H9 (cell line): ENCODE measurements at regions not wholly inside any gene's neighbourhood (a gene's known extent, or its start where the extent isn't known, plus 50 kb on each side); places are given as distances from the start of the nearest gene placed in this dataset.

ENCODE experiments used
- DNase-seq: peaks from one replicate; pipeline ENCODE4 v3.0.0-alpha.2; 2017
- H2AFZ ChIP-seq: one replicate; pipeline ENCODE4 v1.6.1; 2013; ENCODE audit warnings: mild to moderate bottlenecking, low read length, control low read depth, moderate library complexity
- H2AK5ac ChIP-seq: 2 replicates; pipeline ENCODE4 v1.6.1; 2013; ENCODE audit warnings: low read length, control low read depth, mixed read lengths; ENCODE audit not compliant: insufficient read length
- H2BK120ac ChIP-seq: one replicate; pipeline ENCODE4 v1.6.1; 2013; ENCODE audit warnings: low read depth, mild to moderate bottlenecking, low read length, control low read depth, inconsistent platforms; ENCODE audit not compliant: poor library complexity, severe bottlenecking
- H2BK12ac ChIP-seq: 2 replicates; pipeline ENCODE4 v1.6.1; 2013; ENCODE audit warnings: low read length, control low read depth, mixed read lengths, low read depth; ENCODE audit not compliant: insufficient read length
- H2BK15ac ChIP-seq: 2 replicates; pipeline ENCODE4 v1.6.1; 2013; ENCODE audit warnings: low read depth, low read length, control low read depth
- H2BK20ac ChIP-seq: one replicate; pipeline ENCODE4 v1.6.1; 2013; ENCODE audit warnings: low read depth, mild to moderate bottlenecking, low read length, control low read depth, inconsistent platforms; ENCODE audit not compliant: poor library complexity, severe bottlenecking
- H2BK5ac ChIP-seq: 2 replicates; pipeline ENCODE4 v1.6.1; 2013; ENCODE audit warnings: low read length, control low read depth, mixed read lengths; ENCODE audit not compliant: insufficient read length
- H3K14ac ChIP-seq: 2 replicates; pipeline ENCODE4 v1.6.1; 2013; ENCODE audit warnings: low read length, control low read depth; ENCODE audit not compliant: insufficient read depth
- H3K18ac ChIP-seq: 2 replicates; pipeline ENCODE4 v1.6.1; 2013; ENCODE audit warnings: low read depth, mild to moderate bottlenecking, mixed read lengths, low read length, control low read depth; ENCODE audit not compliant: insufficient read length
- H3K23ac ChIP-seq: 2 replicates; pipeline ENCODE4 v1.6.1; 2013; ENCODE audit warnings: low read length, control low read depth, mixed read lengths, low read depth; ENCODE audit not compliant: insufficient read length
- H3K23me2 ChIP-seq: 2 replicates; pipeline ENCODE4 v1.6.1; 2013; ENCODE audit warnings: low read depth, mild to moderate bottlenecking, mixed read lengths, low read length, control low read depth; ENCODE audit not compliant: insufficient read length, poor library complexity, severe bottlenecking
- H3K27ac ChIP-seq: 2 replicates; pipeline ENCODE4 v1.5.1; 2013; ENCODE audit warnings: low read length, control low read depth, mixed read lengths, low read depth; ENCODE audit not compliant: insufficient read length
- H3K27me3 ChIP-seq: 2 replicates; pipeline ENCODE4 v1.6.1; 2013; ENCODE audit warnings: low read length, control low read depth, inconsistent platforms; ENCODE audit not compliant: insufficient read depth
- H3K4ac ChIP-seq: 2 replicates; pipeline ENCODE4 v1.6.1; 2013; ENCODE audit warnings: low read depth, mild to moderate bottlenecking, control low read depth, inconsistent platforms, low read length, moderate library complexity
- H3K4me1 ChIP-seq: 2 replicates; pipeline ENCODE4 v1.6.1; 2013; ENCODE audit warnings: low read length, control low read depth, inconsistent platforms; ENCODE audit not compliant: insufficient read depth
- H3K4me2 ChIP-seq: 2 replicates; pipeline ENCODE4 v1.6.1; 2013; ENCODE audit warnings: low read length, control low read depth, mixed read lengths; ENCODE audit not compliant: insufficient read length, insufficient read depth
- H3K56ac ChIP-seq: 2 replicates; pipeline ENCODE4 v1.6.1; 2013; ENCODE audit warnings: low read depth, mild to moderate bottlenecking, mixed read lengths, low read length, control low read depth; ENCODE audit not compliant: insufficient read length
- H3K79me1 ChIP-seq: 2 replicates; pipeline ENCODE4 v1.6.1; 2013; ENCODE audit warnings: low read depth, mild to moderate bottlenecking, moderate library complexity, low read length, control low read depth, inconsistent platforms; ENCODE audit not compliant: insufficient read depth, poor library complexity, severe bottlenecking
- H3K79me2 ChIP-seq: 2 replicates; pipeline ENCODE4 v1.6.1; 2013; ENCODE audit warnings: low read length, control low read depth, inconsistent platforms; ENCODE audit not compliant: insufficient read depth
- H3K9ac ChIP-seq: 2 replicates; pipeline ENCODE4 v1.6.1; 2013; ENCODE audit warnings: low read length, control low read depth, mixed read lengths; ENCODE audit not compliant: insufficient read length; ENCODE audit errors: extremely low read depth
- H3K9me3 ChIP-seq: one replicate; pipeline ENCODE4 v1.6.1; 2013; ENCODE audit warnings: low read depth, low read length, inconsistent platforms; ENCODE audit not compliant: control insufficient read depth
- H3T11ph ChIP-seq: one replicate; pipeline ENCODE4 v1.6.1; 2013; ENCODE audit warnings: mild to moderate bottlenecking, low read length, control low read depth, inconsistent platforms
- H4K20me1 ChIP-seq: one replicate; pipeline ENCODE4 v1.6.1; 2013; ENCODE audit not compliant: control insufficient read depth, insufficient read length, insufficient read depth
- H4K5ac ChIP-seq: 2 replicates; pipeline ENCODE4 v1.6.1; 2013; ENCODE audit warnings: low read depth, mild to moderate bottlenecking, mixed read lengths, low read length, control low read depth; ENCODE audit not compliant: insufficient read length
- H4K8ac ChIP-seq: replicated peaks from 2 replicates; pipeline ENCODE4 v1.6.1; 2013; ENCODE audit warnings: low read length, control low read depth, mixed read lengths, low read depth; ENCODE audit not compliant: insufficient read length
- H4K91ac ChIP-seq: 2 replicates; pipeline ENCODE4 v1.6.1; 2013; ENCODE audit warnings: low read depth, mild to moderate bottlenecking, moderate library complexity, mixed read lengths, low read length, control low read depth; ENCODE audit not compliant: insufficient read length
- H3K27ac Mint-ChIP-seq, 3 experiments: 2 replicates in 2 of 3; 3 replicates in 1 of 3; pipeline ENCODE4 v1.8.0; 2020 to 2021; ENCODE audit warnings: mixed read lengths in 3 of 3, mild to moderate bottlenecking in 1 of 3, moderate library complexity in 1 of 3
- H3K27me3 Mint-ChIP-seq: 2 replicates; pipeline ENCODE4 v1.8.0; 2021; ENCODE audit warnings: low read depth, mild to moderate bottlenecking, moderate library complexity, mixed read lengths
- H3K36me3 Mint-ChIP-seq, 3 experiments: 2 replicates in 2 of 3; 3 replicates in 1 of 3; pipeline ENCODE4 v1.8.0; 2020 to 2021; ENCODE audit warnings: low read depth in 3 of 3, mixed read lengths in 3 of 3; ENCODE audit not compliant: insufficient read depth in 1 of 3
- H3K4me1 Mint-ChIP-seq, 2 experiments: 2 replicates each; pipeline ENCODE4 v1.8.0; 2020; ENCODE audit warnings: mixed read lengths in 2 of 2
- H3K4me3 Mint-ChIP-seq, 2 experiments: 2 replicates in 1 of 2; 3 replicates in 1 of 2; pipeline ENCODE4 v1.8.0; 2020 to 2021; ENCODE audit warnings: mild to moderate bottlenecking in 2 of 2, mixed read lengths in 2 of 2, moderate library complexity in 1 of 2
- H3K9me3 Mint-ChIP-seq, 2 experiments: 2 replicates in 1 of 2; 3 replicates in 1 of 2; pipeline ENCODE4 v1.8.0; 2020; ENCODE audit warnings: mild to moderate bottlenecking in 2 of 2, mixed read lengths in 2 of 2, moderate library complexity in 1 of 2
- CTCF ChIP-seq: fragments of 200-600 bp; sonication (generic); conservative IDR thresholded peaks from 3 replicates; pipeline ENCODE4 v1.8.0; 2021; ENCODE audit warnings: antibody characterized with exemption, mild to moderate bottlenecking
- WGBS: extraction: QIAGEN DNeasy Blood & Tissue Kit; methylation state at CpG from one replicate; pipeline ENCODE4 v1.1.7; 2013; ENCODE audit warnings: missing lambda C conversion rate, low lambda C conversion rate, mixed read lengths; ENCODE audit not compliant: insufficient read length; ENCODE audit errors: extremely low coverage; 5-methylcytosine and 5-hydroxymethylcytosine counted together

GRCh38 chr13:56837161-56837560, 303.6 kb upstream of the PRR20A start:
- no peaks in the 10 kb centered on the region for H3K9me3 ChIP-seq
- H3K27ac ChIP-seq, result no peak overlapping the region
- no peak overlapping the region for H3K23ac ChIP-seq
- no peaks in the 10 kb centered on the region for H3K4me1 ChIP-seq
- H4K5ac ChIP-seq, result no peak overlapping the region
- H3K9ac ChIP-seq, result no peak overlapping the region
- Mint-ChIP-seq H3K9me3 (peaks cover 1 to 7% of the 10 kb centered on the region in 2 experiments; a peak in 2 of 5 replicates), H3K36me3 (peaks cover 0 to 7% (median 0%) of the 10 kb centered on the region in 3 experiments; a peak in 1 of 7 replicates), H3K4me3 (no peak overlapping the region), H3K4me1 (0 out of 4 replicates have a peak, but pooled peaks cover 0 to 3% of the 10 kb centered on the region in 2 experiments), H3K27ac (no peak overlapping the region), H3K27me3 (no peaks in the 10 kb centered on the region)
- no peak overlapping the region for H2BK5ac ChIP-seq
- no peak overlapping the region for H3K4ac ChIP-seq
- no peak overlapping the region for H4K8ac ChIP-seq
- no peak overlapping the region for H3K56ac ChIP-seq
- no peak overlapping the region for H2BK20ac ChIP-seq
- no peaks in the 10 kb centered on the region for H3K79me2 ChIP-seq
- H3K79me1 ChIP-seq, result no peaks in the 10 kb centered on the region
- DNase-seq, result no peak
- no peak overlapping the region for H2AFZ ChIP-seq
- no peaks in the 10 kb centered on the region for H4K20me1 ChIP-seq
- H4K91ac ChIP-seq, result no peak overlapping the region
- no peak overlapping the region for H3K18ac ChIP-seq
- no peaks in the 10 kb centered on the region for H3K27me3 ChIP-seq
- H3K14ac ChIP-seq, result no peak overlapping the region
- no peaks in the 10 kb centered on the region for H3K23me2 ChIP-seq
- no peak overlapping the region for H2BK120ac ChIP-seq
- no CpG with 5 or more reads among the region's 2 CpGs for WGBS
- no peak overlapping the region for H2AK5ac ChIP-seq
- H3T11ph ChIP-seq, result no peak overlapping the region
- no peak overlapping the region for H3K4me2 ChIP-seq
- no peak overlapping the region for H2BK15ac ChIP-seq
- TF ChIP-seq CTCF, result no peak
- no peak overlapping the region for H2BK12ac ChIP-seq
